ENCODE measurements at regions not wholly inside any gene's neighbourhood (a gene's known extent, or its start where the extent isn't known, plus 50 kb on each side); places are given as distances from the start of the nearest gene placed in this dataset.
"Not testable (repeated sequence)": the region's sequence is repeated elsewhere in the genome, so short reads cannot be mapped to it uniquely, and the experiment has no call there.

DNA sequence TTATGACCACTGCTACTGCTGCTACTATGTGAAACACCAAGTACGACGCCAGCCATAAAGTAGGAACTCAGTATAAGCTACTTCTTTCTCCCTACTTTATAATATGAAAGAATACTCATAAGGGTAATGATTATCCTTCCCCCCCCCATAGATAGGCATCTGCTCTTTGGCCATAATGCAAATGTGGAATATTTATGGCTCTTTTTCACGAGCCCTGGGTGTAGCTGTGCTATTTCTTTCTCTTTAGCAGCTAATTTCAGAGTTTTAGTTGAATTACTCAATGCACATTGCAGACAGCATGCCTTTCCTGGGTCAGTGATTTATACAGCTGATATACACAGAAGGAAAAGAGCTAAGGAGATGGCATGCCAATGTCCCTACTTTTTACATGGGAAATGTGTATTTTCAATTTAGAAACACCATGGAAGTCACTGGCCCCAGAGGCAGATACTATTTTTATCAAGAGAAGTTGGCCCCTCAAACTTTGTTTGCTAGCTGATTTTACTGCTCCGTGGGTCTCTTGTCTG, 234.1 kb upstream of the KIAA1217 start:
- no peak for DNase-seq

- DNase-seq = no peak
Measured at GRCh38 chr10:23975431-23975830, 233.5 kb upstream of the KIAA1217 start.

- DNase-seq = no peak
Measured at GRCh38 chr10:23976275-23976674, 232.7 kb upstream of the KIAA1217 start.

DNA sequence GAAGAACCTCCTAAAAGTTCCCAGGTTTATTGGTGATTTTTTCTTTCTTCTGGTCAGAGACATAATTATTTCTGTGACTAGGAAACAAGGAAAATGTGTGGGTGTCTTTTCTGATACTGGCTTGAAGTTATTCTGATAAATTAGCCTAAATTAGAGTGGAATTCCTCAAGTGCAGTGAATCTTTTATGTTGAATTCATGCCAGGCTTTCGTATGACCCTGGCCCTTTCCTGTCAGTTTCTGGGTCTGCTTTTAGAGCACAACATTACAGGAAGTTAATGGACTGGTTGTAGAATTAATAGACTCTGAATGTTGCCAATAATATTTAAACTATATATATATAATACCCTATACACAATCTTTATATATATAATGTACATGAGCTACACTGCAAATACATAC, 230.6 kb upstream of the KIAA1217 start:
- DNase-seq = no peak

DNA sequence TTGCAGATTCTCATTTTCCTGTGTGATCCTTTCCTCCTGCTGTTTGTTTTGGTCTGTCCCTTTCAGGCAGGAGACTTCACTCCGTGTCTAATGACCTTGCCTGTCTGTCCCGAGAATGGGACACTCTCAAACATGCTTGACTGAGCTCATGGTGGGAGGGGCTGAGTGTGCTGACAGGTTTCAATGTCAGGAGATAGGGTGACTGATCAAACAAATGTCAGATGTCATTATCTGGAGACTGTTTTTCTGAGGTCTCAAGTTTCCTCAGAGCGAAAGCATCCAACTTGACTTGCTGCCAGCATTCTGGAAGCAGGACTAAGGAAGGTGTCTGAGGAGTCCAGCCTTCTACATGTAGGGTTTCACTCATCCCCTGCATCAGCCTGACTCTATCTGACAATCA, 228.8 kb upstream of the KIAA1217 start:
- DNase-seq = no peak

DNA sequence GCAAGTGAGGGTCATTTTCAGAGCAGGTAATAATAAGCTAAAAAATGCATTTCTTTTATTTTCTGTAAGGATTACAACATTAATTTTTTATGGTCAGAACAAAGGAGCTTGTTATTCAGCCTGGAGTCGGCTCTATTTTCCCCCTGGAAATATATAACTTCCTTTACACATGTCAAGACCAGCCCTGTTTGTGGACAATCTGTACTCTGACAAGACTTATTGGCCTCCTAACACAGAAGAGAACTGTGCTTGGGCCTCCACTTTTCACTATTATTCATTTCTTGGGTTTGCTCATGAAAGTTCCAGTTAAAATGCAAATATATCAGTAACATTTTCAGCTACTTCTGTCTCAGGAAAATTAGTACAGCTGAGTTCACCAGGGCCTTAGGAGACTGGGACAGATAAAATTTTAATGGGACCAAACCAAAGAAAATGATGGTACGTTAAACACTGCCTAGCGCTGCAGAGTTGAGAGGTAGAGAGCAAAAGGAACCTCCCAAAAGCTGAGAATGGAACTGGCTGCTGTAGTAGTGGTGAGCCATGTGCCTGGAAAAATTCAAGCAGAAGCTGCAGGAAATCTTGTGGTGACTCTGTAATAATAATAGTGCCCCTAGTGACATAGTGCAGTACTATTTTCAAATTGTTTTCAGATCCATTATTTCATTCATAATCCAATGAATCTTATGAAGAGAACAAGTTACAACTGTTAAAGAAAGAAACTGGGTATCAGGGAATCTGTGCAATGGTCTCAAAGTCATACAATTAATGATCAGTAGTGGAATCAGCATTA, 227.2 kb upstream of the KIAA1217 start:
- DNase-seq = no peak

DNA sequence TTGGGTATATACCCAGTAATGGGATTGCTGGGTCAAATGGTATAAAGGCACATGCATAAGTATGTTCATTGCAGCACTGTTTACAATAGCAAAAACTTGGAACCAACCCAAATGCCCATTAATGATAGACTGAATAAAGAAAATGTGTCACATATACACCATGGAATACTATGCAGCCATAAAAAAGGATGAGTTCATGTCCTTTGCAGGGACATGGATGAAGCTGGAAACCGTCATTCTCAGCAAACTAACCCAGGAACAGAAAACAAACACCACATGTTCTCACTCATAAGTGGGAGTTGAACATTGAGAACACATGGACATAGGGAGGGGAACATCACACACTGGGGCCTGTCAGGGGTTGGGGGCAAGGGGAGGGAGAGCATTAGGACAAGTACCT, 224.5 kb upstream of the KIAA1217 start:
- not testable (repeated sequence) for DNase-seq

- no peak for DNase-seq
Measured at GRCh38 chr10:23988006-23988405, 220.9 kb upstream of the KIAA1217 start.

DNA sequence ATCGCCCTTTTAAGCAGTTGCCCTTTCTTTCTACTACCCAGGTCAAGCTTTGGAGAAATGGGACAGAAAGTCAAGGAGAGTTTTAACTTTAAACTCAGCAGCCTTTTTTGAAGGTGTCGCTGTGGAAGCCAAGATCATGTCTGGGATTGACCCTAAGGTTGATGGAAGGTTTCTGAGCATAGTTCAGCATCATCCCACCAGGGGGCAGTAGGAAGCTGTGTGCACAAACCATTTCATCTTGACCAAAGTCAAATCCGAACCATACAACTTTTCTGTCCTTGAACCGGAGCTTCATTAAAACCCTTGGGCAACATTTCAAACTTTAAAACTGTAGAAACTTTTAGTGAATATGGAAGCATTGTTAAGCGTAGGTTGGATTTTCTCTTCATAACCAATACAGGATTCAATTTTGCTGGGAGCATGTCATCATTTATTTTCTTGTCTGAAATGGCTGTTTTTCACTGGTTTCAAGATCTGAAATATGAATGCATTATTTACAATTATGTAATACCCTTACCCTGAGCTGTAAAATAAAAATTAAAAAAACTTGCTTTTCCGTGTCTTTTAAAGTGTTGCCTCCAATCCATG, 214.4 kb upstream of the KIAA1217 start:
- DNase-seq = peak; percentile 49 to 55

GRCh38 chr10:23999445-23999844, 209.5 kb upstream of the KIAA1217 start:
- DNase-seq = no peak

DNA sequence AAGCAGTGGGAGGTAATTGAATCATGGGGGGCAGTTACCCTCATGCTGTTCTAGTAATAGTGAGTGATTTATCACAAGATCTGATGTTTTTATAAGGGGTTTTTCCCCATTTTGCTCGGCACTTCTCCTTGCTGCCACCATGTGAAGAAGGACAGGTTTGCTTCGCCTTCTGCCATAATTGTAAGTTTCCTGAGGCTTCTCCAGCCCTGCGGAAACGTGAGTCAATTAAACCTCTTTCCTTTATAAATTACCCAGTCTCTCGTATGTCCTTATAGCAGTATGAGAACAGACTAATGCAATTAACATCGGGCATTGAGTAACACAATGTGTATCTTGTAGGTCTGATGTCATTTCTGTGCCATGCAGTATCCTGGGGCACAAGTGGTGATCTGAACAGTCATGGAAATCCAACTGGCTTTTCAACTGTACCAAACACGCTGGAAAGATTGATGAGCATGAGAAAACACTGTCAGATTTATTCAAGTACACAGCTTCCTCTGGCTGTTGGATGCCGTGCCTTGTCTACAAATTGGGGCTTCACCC, 208.6 kb upstream of the KIAA1217 start:
- no peak for DNase-seq

DNA sequence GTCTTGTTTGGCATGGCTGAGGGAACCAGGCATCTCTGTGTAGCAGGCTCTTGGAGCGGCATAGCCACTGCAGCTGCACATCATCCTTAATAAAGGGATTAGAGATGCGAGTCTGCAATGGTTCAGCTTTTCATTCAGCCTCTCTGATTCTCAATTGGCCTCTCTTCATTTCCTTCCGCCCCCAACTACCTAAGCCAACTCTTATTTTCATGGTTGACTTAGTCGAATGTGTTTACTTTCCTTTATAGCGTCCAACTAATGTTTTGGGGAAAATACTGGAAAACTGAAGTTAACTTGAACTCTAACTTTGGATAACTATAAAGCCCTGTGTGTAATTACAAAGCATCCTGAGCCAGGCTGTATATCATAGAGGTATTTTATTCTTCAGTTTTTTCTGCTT, 202.2 kb upstream of the KIAA1217 start:
- no peak for DNase-seq

GRCh38 chr10:24007359-24007758, 201.6 kb upstream of the KIAA1217 start:
- DNase-seq = no peak

- DNase-seq = no peak
Measured at GRCh38 chr10:24008164-24009091, 200.5 kb upstream of the KIAA1217 start.

DNA sequence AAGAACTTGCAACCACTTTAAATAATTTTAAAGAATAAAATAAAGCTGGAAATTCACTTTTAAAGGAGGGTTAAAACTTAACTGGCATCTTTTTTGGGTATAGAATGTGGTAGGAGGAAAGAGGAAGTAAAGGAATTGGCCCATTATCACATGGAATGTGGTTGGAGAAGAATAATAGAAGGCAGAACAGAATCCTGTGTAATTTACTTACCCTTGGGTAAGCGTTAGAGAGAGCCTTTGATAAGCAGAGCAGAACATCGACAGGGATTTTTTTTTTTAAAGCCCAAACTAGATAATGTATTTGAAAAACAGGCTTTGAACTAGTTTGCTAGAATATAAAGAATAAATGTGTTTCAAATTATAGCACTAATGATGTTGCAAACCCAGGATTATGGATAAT, 199.8 kb upstream of the KIAA1217 start:
- DNase-seq = no peak

- no peak for DNase-seq
Measured at GRCh38 chr10:24009736-24010135, 199.2 kb upstream of the KIAA1217 start.

- DNase-seq = no peak
Measured at GRCh38 chr10:24010436-24010970, 198.4 kb upstream of the KIAA1217 start.

DNA sequence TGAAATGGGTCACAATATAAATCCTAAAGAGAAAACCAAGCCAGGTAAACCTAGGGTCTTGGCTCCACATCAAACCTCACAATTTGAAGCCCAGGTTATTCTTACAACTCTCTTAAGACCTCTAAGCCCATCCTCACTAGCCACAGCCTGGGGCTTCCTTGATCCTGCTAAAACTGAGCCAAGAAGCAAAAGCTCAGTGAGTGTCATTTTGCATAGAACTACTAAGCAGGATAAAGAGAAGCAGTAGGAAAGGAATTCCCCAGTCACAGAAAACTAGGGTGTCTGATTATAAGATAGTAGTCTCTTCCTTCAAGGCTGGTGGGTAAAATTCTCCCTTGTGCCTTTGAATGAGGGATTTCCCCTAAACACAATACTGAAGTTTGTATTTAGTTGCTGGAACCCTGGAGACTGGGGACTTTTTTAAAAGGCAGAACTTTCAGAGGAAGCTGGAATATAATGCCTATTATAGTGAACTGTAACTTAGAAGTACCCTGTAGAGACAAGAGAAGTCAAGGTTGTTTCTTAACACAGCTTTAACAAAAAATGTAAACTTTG, 196.6 kb upstream of the KIAA1217 start:
- no peak for DNase-seq

- DNase-seq = no peak
Measured at GRCh38 chr10:24027107-24027506, 181.8 kb upstream of the KIAA1217 start.

GRCh38 chr10:24034571-24034970, 174.4 kb upstream of the KIAA1217 start:
- DNase-seq = no peak

DNA sequence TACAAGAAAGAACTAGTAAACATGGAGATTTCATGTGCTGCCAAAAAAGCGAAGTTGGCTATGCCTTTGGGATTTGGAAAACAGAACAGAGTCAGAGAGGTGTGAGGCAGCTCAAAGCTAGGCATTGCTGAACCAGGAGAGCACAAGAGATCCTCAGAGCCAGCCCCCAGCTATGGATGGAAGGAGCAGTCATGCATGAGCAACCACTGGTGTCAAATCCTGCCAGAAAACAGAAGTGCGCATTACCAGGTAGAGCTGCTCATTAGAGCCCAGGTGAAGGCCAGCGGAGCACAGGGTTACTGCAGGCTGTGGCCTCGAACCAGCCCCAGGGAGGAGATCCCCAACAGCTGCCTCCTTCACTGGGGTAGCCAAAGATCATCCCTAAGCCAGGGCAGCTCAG, 173.2 kb upstream of the KIAA1217 start:
- no peak for DNase-seq

DNA sequence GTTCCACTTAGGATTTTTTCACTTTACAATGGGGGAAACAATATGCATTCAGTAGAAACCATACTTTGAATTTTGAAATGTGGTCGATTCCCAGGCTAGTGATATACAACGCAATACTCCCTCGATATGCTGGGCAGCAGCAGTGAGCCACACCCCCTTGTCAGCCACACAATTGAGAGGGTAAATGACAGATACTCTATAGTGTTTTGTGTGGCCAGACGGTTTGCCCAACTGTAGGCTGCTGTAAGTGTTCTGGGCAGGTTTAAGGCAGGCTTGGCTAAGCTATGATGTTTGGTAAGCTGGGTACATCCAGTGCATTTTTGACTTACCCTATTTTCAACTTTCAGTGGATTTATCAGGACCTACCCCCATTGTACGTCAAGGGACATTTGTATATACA, 169.6 kb upstream of the KIAA1217 start:
- DNase-seq = no peak

DNA sequence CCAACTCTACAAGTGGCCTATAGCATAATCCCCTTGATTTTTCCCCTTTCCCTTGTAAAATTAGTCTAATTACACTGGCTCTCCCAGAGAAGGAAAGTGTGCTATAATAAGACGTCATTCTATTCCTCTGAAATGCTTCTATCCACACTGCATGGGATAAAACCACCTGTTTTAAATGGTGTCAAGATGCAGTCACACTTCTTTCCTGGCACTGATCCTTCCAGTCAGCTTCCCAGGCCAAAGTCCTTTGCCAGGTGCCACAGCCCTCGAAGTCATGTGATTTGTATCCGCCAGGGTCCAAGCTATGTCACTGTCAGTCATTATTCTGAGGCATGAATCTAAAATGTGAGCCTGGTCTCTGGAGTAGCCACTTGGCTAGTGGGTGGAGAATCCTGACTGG, 169.0 kb upstream of the KIAA1217 start:
- no peak for DNase-seq
